AML-193 (cell line): ENCODE measurements at regions not wholly inside any gene's neighbourhood (a gene's known extent, or its start where the extent isn't known, plus 50 kb on each side); places are given as distances from the start of the nearest gene placed in this dataset.

Experiments used
- DNase-seq, 2 experiments: peaks; one replicate each; lab custom pipeline; 2025; lab: John Stamatoyannopoulos, UW

DNA sequence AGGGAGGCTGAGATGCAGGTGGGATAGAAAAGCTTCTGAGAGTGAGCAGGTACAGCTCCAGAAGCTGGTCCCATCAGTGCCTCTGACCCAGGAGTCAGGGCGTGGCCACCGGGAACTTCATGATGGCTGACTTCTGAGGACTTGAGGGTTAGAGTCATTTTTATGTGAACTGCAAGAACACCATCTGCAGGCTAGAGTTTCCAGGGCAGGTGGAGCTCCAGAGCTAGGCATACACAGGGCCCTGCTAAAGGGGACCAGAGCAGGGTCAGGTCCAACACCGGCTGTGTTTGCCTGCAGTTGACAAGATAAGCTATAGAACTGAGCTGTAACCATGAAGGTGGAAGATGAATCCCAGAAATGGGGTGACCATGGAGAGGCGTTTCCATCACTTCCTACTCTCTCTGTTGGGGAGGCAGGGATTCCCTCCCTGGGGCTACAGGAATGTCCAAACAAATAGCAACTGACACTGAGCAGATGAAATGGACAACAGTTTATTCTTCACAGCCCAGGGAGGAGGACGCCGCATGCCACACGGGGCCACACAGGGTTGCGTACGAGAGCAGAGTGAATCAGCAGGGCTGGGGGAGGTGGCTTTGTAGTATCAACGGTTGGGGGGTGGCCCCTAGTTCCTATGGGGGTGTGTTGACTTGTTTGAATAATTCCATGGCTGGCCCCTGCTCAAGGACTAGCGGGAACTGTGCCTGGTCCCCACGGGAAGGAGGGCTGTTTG, 77.6 kb upstream of the ZNF516 start:
- DNase-seq = no peak

DNA sequence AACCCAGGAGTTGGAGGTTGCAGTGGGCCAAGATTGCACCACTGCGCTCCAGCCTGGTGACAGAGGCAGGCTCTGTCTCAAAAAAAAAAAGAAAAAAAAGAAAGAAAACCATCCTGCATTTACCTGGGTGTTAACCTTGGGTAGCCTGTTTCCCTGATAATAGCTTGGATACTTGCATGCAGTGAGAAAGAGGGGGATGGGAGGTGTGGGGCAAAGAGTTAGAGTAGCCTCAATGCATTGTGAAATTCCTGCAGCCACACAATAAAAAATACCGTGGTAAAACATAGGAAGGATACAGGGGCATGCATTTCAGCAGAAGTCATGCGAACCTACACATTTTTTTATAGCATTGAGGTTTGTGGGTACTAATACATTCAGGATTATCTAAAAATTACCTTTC, 76.6 kb upstream of the ZNF516 start:
- DNase-seq = peak; percentile 31 to 37

DNA sequence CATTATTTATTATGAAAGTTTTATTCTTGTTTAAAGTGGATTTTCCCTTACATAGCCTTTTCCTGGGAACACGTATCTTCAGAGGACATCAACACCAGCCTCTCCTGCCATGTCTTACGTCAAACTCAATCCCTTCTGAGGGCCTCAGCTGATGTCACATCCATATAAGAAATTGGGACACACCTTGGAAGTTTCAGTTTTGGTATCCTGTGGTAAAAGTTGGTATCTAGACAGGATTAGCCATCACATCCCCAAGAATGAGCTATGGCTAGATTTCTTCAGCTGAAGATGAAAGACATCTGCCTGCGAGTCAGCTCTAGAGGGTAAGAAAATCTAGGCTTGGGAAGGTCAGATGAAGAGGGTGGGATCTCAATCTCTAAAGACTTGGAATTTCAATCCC, 75.8 kb upstream of the ZNF516 start:
- no peak for DNase-seq

DNA sequence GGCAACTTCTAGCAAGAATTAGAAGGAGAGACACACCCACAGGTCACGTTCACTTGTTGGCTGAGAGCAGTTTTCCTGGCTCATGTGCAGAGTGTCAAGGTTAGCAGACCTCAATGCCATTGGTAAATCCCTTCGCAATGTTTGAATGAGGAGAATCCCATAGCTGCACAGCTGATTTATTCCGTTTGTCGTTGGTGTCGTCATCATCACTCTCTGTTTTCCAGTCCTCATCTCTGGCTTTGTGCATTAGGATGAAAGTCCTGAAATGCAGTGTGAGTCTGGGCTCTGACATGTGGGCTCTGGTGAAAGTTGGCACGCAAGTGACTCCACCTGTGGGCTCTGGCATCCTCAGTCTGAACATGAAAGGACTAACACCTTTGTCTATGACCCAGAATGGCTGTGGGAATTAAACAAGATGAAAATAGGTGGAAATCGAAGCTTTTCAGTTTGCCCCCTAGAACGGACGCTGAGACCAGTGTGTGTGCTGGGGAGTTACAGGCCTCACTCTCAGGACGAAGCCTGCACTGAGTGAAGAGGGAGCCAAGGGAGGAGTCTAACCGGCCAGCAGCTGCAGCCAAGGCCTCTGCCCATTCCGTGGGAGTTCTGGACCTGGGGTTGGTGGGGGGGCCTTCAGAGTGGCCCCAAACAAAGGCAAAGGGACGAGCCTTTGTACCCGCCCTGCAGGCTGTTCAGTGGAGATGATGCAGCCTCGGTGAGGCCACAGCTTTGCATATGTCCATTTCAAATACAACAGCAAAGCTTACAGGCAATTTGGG, 74.8 kb upstream of the ZNF516 start:
- no peak for DNase-seq

DNA sequence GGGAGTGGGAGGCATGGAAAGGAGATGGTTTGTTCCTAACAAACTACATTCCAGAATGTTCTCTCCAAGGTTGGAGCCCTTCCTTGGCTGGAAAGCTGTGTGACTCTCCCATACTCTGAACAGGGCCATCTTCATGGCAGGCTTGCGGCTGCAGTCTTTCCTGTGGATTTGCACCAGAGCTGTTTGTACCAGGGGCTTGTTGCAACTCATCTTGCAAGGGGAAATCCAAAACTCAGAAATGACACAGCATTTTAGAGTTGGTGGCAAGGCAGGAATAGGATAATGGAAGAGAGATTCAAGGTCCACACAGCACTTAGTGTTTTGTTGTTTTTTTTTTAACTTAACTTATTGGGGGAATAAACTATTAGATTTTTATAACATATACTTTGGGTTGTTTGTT, 73.7 kb upstream of the ZNF516 start:
- peak in 1 of 2 experiments; percentile 17 for DNase-seq

DNA sequence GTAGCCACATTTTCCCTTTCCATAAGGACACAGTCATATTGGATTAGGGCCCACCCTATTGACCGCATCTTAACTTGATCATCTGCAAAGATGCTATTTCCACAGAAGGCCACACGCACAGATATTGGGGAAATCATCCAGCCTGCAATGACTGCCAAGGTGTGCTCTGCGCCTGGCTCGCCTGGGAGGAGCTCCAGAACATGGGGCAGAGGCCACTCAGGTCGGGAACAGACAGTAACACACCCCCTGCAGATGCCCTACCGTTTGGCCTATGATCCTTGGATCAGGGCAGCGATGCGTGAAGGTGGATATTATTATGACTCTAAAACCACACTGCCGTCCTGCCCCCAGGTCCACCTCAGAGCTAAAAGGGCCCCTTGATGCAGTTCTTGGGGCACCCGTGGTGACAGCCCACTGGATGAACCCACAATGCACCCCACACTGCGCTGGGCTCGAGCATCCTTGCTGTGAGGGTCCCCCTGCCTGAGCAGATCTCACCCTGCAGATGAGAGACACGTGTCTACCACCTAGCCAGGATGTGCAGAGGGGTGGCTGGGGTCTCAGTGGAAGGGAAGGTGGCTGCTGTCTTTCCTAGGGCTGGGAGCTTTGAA, 72.9 kb upstream of the ZNF516 start:
- no peak for DNase-seq

DNA sequence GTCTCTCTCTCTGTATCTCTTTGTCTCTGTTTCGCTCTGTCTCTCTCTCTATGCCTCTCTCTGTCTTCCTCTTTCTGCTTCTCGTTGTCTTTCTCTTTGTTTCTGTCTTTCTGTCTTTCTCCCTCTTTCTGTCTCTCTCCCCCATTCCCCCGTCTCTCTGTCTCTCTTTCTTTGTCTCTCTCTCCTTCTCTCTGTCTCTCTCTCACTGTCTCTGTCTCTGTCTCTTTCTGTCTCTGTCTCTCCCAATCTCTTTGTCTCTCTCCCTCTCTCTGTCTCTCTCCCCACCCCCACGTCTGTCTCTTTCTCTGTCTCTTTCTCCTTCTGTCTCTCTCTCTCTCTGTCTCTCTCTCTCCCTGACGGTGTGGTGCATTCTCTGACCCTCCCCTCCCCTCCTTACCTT, 71.9 kb upstream of the ZNF516 start:
- no peak for DNase-seq

DNA sequence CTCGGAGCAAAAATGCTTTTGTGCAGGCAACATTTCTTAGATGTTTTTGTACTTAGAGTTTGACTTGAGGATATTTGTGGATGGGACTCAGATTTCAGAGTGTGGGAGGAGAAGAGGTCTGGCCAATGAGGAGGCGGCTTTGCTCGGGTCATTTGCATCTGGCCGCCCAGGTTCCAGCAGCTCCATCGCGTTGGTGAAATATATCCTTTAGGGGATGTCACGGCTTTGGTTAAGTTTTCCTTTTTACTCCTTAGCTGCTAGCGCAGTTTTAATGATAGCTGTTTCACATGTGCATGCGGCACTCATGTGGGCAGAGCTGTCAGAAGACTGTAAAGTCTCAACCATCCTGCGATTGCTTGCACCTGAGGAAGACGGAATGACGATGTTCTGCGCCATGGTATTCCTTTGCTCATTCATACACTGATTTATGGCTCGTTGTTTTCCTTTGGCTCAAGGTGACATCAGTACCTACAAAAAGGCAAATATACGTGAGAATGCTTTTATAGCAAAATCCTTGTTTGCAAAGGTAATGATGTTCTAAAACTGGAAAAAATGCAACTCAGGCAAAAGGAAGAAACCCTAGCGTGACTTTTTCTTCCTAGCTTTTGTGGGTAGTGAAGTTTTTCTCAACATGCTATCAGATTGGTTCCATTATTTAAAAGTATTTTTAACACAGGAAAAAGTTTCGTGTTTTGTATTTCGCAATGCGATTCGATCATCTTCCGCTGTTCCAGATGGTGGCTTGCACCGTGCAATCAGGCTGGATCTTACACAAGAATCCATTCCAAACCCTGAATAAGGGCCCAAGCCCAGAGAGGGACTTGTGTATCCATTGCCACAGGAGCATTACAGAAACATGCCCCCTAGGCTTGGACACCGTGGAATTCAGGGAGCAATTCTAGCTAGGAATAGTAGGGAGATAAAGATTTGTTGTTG, 70.5 kb upstream of the ZNF516 start:
- DNase-seq = peak; percentile 86 to 88

DNA sequence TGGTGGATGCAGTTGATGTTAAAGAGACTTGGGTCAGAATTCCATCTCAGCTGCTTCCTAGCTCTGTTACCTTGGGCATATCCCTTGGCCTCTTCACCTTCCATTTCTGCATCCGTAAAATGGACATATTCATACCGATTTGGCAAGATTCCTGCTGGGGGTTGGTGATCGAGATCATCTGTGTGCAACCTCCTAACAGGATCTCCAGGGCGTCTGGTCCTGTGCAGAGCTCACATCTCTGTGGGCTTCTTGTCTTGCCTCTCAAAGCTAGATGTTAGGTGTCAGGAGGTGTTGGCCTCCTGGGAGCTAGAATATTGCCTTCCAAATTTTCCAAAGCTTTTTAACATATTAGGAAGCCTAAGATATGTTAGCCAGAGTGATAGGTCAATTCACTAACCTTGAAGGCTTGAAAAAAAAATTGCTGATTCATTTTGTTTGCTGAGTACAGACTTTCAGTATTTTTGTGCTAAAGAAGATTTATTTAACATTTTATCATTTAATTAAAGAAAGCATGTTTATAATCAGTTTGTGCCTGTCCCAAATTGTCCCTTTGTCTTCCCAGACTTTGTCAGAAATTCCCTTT, 69.7 kb upstream of the ZNF516 start:
- no peak for DNase-seq

DNA sequence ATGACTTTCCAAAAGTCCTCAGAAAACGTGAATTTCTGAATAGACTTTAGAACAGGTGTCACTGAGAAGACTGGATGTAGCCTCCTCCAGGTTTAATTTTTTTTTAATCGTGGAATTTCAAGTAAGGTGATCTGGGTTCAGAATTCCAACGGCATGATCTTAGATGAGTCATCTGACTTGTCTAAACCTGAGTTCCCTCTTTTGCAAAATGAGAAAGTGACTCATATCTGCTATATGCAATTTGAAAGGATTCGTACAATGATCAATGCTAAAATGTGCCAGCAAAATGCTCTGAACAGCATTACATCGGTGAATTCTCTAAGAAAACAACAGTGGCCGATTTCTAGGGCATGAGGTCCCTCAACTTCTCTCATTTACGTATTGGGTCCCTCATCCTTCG, 69.1 kb upstream of the ZNF516 start:
- DNase-seq = peak; percentile 54 to 58

DNA sequence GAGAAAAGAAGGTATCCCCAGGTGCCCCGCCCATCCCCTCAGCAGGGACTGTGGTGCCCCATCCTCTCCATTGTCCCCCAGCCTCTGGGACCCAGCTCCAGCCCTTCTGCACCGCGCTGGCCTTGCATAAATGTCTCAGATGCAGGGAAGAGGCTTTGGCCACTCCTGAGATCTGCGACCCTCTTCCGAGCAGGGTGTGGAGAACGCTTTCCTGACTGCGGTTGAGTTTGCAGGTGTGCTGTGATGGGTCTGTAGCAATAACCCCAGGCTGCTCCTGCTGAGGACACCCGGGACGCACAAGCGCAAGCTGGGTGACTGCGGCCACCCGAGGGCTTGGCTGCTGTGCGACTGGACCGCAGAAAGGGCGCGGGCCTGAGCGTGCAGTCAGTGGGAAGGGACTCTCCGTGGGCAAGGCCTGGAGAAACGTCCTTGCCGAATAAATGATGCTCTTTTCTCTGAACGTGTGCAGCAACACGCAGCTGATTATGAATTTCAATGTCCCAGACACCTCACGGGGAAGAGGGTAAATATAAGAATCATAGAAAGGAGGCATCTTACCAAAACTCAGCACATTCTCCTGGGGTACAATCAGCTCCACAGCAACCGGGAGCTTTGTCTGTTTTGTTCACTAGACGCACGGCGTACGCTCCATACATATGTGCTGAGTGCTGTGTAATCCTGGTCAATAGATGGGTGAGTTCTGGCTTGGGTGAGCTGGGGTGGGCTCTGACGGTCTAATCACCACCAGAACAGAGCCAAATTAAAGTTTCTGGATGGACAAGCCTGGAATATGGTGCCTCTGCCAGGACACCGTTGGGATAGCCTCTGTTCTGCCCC, 67.5 kb upstream of the ZNF516 start:
- no peak for DNase-seq

DNA sequence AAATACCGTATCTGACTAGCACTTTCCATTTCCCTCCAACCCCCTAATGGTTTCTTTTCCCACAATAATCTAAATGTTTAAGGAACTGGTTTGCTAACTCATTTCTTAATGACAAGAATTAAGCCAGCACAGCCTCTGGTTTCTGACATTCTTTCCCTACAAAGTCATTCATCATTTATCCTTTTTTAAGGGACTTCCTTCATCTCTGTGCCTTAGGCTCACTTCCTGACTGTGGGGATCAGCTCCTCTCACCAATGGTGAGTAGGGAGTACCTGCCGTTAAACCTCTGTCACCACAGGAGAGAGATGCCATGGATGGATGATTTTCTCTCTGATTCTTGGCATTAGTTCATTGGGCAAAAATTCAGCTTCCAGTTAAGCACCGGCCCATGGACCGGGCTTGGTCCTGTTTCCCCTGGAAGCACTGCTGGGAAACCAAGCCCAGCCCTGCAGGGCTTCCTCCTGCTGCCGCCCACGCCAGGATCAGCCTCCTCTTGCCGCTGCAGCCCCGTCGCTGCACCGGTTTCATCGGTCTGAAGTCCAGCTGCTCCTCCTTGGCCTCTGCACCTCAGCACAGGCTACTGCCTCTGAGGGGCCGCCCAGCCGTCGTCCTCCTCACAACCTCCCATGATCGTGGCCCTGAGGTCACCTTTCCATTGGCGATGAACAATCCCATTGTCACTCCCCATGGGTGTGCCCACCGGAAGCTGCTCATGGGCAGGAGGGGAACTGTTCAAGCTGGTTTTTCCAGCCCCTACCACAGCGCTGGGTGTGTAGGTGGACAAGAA, 64.0 kb upstream of the ZNF516 start:
- DNase-seq = no peak

DNA sequence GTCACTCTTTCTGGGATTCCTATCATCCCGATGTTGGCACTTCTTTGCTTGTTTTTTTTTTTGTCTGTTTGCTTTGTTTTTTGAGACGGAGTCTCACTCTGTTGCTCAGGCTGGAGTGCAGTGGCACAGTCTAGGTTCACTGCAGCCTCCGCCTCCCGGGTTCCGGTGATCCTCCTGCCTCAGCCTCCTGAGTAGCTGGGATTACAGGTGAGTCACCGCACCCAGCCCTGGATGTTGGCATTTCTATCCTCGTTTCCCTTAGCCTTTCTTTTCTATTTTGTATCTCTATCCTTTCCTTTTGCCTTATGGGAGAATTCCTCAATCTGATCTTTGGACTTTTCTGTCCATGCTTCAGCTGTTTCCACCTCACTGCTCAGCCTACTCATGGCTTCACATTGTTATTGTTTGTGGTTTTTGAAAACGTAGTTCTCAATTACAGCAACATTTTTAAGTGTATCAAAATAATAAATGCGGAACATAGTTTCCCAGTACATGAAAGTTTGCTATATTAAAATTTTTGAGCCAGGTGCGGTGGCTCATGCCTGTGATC, 62.1 kb upstream of the ZNF516 start:
- DNase-seq = no peak

DNA sequence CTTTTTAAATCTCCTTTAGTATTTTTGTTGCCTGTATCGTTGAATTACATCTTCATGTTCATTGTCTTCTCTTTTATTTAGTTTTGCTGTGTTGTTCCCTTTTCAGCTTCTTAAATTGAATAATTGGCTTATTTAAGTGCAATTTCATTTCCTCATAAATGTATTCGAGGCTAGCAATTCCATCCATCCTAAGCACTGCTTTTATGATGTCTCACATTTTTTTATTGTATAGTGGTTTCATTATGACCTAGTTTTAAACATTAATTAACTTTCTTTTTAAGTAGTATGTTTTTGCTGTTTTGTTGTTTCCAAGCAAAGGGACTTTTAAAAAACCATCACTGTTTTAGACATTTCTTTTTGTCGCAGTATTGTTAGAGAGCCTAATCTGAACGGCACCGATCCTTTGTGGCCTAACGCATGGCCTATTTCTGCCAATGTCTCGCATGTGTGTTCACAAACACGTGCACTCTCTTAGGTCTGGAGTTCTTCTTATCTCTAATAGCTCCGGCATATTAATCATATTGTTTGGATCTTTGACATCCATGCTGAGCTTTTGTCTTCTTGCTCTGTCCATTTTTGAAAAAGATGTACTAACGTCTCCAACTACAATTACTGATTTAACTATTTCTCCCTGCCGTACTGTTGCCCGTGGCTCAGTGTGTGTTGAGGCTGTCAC, 59.6 kb upstream of the ZNF516 start:
- no peak for DNase-seq

DNA sequence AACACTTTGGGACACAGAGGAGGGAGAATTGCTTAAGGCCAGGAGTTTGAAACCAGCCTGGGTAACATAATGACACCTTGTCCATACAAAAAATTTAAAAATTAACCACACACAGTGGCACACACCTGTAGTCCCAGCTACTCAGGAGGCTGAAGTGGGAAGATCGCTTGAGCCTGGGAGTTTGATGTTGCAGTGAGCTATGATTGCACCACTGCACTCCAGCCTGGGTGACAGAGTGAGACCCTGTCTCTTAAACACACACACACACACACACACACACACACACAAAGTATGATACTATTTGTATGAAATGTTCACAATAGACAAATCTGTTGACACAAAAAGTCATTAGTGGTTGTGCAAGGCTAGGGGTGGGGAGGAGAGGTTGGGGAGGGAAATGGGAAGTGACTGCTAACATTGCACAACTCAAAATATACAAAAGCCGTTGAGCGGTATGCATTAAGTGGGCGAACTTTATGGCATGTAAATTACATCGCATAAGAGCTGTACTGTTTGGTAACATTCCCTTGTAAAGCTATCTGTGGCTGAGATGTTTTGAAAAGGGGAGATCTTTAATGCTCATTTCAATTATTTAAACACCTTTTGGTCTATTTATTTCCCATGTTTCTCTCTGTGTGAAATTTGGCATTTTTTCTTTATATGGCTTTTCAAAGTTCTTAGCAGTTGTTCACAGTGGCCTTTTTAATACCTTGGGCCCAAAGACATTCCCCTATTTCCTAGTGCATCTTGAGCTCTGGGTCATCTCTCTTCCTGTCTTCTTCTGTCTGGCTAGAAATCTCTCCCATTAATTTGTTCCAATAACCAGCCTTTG, 58.9 kb upstream of the ZNF516 start:
- peak; percentile 89 to 90 for DNase-seq

DNA sequence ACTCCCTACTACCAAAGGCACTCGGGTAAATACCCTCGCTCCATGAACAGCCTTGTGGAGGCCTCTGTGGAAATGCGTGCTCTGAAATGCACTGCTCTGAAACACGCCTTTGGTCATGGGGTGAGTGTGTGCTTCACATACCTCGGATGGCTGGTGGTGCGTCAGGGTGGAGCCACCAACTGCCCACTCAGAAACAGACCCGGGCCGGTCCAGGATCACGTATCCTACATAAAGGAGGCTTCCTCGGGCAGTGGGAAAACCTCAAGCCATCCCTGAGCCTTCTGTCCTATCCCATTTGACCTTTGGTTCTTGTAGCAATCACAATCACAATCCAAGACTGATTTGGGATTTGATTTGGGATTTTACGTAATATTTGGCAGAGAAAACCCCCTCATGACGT, 53.5 kb upstream of the ZNF516 start:
- no peak for DNase-seq

DNA sequence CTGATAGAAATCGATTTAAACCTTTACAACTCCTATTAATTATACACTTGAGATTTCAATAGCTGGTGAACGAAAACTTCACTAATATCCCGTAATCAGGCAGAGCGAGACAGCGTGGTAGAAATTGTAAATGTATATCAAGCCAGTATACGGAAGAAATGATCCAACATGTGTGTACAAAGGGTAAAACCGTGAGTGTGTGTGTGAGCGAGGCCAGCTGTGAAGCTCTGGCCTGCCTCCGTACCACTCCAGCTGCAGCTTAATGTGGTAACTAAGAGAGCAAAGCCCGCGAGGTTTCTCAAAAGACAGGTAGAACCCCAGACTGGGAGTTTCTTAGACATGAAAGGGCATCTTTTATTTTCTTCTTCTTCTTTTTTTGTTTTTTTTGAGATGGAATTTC, 52.3 kb upstream of the ZNF516 start:
- DNase-seq = no peak

DNA sequence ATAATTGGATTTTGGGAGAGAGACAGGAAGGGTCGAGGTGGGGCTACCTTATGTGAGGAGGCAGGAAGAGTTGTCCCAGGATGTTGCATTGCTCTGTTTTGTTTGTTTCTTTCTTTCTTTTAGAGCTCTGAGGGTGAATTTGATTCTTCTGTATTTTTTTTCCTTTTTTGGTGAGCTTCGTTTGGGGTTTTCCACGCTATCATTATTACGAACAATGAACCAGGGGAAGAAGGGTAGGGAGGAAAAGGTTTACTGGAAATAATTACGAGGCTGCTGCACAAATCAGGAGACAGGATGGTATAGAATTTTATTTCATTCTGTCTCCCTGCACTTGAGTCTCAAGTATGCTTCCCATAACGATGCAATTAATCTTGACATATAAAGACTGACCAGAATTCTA, 51.4 kb upstream of the ZNF516 start:
- DNase-seq = no peak
